HG03378 (cell line): ENCODE measurements at regions not wholly inside any gene's neighbourhood (a gene's known extent, or its start where the extent isn't known, plus 50 kb on each side); places are given as distances from the start of the nearest gene placed in this dataset.
"Not testable (repeated sequence)": the region's sequence is repeated elsewhere in the genome, so short reads cannot be mapped to it uniquely, and the experiment has no call there.

Experiments used
- ATAC-seq: cut with Tn5 transposase; IDR thresholded peaks from one replicate; pipeline ENCODE4 v1.9.1; 2021; ENCODE audit warnings: mild to moderate bottlenecking, moderate library complexity; ENCODE audit not compliant: unreplicated experiment

- no peak for ATAC-seq
Measured at GRCh38 chr7:127530148-127530547, 55.2 kb downstream of the GCC1 start.

GRCh38 chr7:127527561-127527960, 57.8 kb downstream of the GCC1 start:
- no peak for ATAC-seq

- ATAC-seq, result no peak
Measured at GRCh38 chr7:127525866-127526480, 59.4 kb downstream of the GCC1 start.

- ATAC-seq, result no peak
Measured at GRCh38 chr7:127516320-127516719, 69.1 kb downstream of the GCC1 start.

GRCh38 chr7:127514499-127514898, 70.9 kb downstream of the GCC1 start:
- ATAC-seq, result no peak

GRCh38 chr7:127513311-127513710, 72.1 kb downstream of the GCC1 start:
- no peak for ATAC-seq

- ATAC-seq, result no peak
Measured at GRCh38 chr7:127512663-127513062, 72.7 kb downstream of the GCC1 start.

GRCh38 chr7:127504715-127505114, 80.7 kb downstream of the GCC1 start:
- ATAC-seq, result no peak

GRCh38 chr7:127501817-127502216, 83.6 kb downstream of the GCC1 start:
- ATAC-seq, result no peak

GRCh38 chr7:127487381-127487780, 94.9 kb upstream of the ZNF800 start:
- ATAC-seq, result no peak

- peak; percentile 75 for ATAC-seq
Measured at GRCh38 chr7:127486654-127487053, 94.1 kb upstream of the ZNF800 start.

GRCh38 chr7:127485482-127485881, 93.0 kb upstream of the ZNF800 start:
- ATAC-seq, result no peak

GRCh38 chr7:127484954-127485353, 92.4 kb upstream of the ZNF800 start:
- ATAC-seq, result no peak

GRCh38 chr7:127478461-127478860, 86.0 kb upstream of the ZNF800 start:
- ATAC-seq, result no peak

- no peak for ATAC-seq
Measured at GRCh38 chr7:127478024-127478355, 85.5 kb upstream of the ZNF800 start.

- no peak for ATAC-seq
Measured at GRCh38 chr7:127477295-127478023, 85.0 kb upstream of the ZNF800 start.

GRCh38 chr7:127476618-127477017, 84.1 kb upstream of the ZNF800 start:
- no peak for ATAC-seq

GRCh38 chr7:127474457-127474856, 81.9 kb upstream of the ZNF800 start:
- no peak for ATAC-seq

- ATAC-seq, result no peak
Measured at GRCh38 chr7:127473409-127473808, 80.9 kb upstream of the ZNF800 start.

GRCh38 chr7:127460077-127460476, 67.6 kb upstream of the ZNF800 start:
- no peak for ATAC-seq

- not testable (repeated sequence) for ATAC-seq
Measured at GRCh38 chr7:127451258-127451657, 58.8 kb upstream of the ZNF800 start.

GRCh38 chr7:127448566-127448965, 56.1 kb upstream of the ZNF800 start:
- ATAC-seq, result no peak
